ENCODE measurements at regions not wholly inside any gene's neighbourhood (a gene's known extent, or its start where the extent isn't known, plus 50 kb on each side); places are given as distances from the start of the nearest gene placed in this dataset.

GRCh38 chr2:150303281-150303680 lies 184.2 kb downstream of the RND3 start:
- DNase-seq: no peak
- Histone ChIP-seq H2AFZ (no peak overlapping the region), H3K4me1 (replicated peaks; ENCODE audit: insufficient read depth) (no peaks in the 10 kb centered on the region), H3K27ac (no peak overlapping the region), H3K9me3 (ENCODE audit: insufficient read depth, low read depth) (peaks cover 6% of the 10 kb centered on the region; the same call in 1 of the 2 replicates), H3K27me3 (ENCODE audit: insufficient read depth, low read depth) (no peaks in the 10 kb centered on the region), H3K4me2 (no peak overlapping the region), H4K20me1 (ENCODE audit: insufficient read depth) (no peaks in the 10 kb centered on the region), H3K4me3 (no peak overlapping the region), H3K36me3 (ENCODE audit: low read depth) (no peaks in the 10 kb centered on the region), H3K79me2 (ENCODE audit: low read depth) (no peaks in the 10 kb centered on the region), H3K9me2 (ENCODE audit: insufficient read depth) (no peaks in the 10 kb centered on the region; the same call in 1 of the 2 replicates), H3F3A (ENCODE audit: insufficient read depth, low read depth) (no peaks in the 10 kb centered on the region)
- intact Hi-C loops (cut with micrococcal nuclease; ENCODE audit: unreplicated experiment): no loop called here
- no peak for TF ChIP-seq EZH2 (IDR thresholded peaks at IDR 0.05; ENCODE audit: low read depth)
- no peak for TF ChIP-seq CTCF (conservative IDR thresholded peaks at IDR 0.05)
- POLR2A ChIA-PET (ENCODE audit: unreplicated experiment): no interaction called here
- BruUV-seq (replicated peaks): no TSS peak
- CTCF ChIA-PET: no interaction called here

- no peaks in the 10 kb centered on the region for H3K79me2 ChIP-seq (ENCODE audit: low read depth)
- H3K4me1 ChIP-seq (replicated peaks; ENCODE audit: insufficient read depth): no peaks in the 10 kb centered on the region
- H4K20me1 ChIP-seq (ENCODE audit: insufficient read depth): no peaks in the 10 kb centered on the region
- intact Hi-C loops (cut with micrococcal nuclease; ENCODE audit: unreplicated experiment): no loop called here
- no peak overlapping the region for H3K4me3 ChIP-seq
- H3K36me3 ChIP-seq (ENCODE audit: low read depth): no peaks in the 10 kb centered on the region
- ChIA-PET POLR2A (ENCODE audit: unreplicated experiment) (no interaction called here), CTCF (no interaction called here)
- BruUV-seq (replicated peaks): no TSS peak
- no peak overlapping the region for H3K4me2 ChIP-seq
- no peaks in the 10 kb centered on the region for H3K9me2 ChIP-seq (ENCODE audit: insufficient read depth)
- peaks cover 6% of the 10 kb centered on the region; the same call in 1 of the 2 replicates for H3K9me3 ChIP-seq (ENCODE audit: insufficient read depth, low read depth)
- TF ChIP-seq EZH2 (IDR thresholded peaks at IDR 0.05; ENCODE audit: low read depth) (no peak), CTCF (conservative IDR thresholded peaks at IDR 0.05) (no peak)
- no peaks in the 10 kb centered on the region for H3F3A ChIP-seq (ENCODE audit: insufficient read depth, low read depth)
- no peaks in the 10 kb centered on the region for H3K27me3 ChIP-seq (ENCODE audit: insufficient read depth, low read depth)
- no peak for DNase-seq
- H3K27ac ChIP-seq: no peak overlapping the region
- no peak overlapping the region for H2AFZ ChIP-seq
Measured at GRCh38 chr2:150298571-150299305, 188.7 kb downstream of the RND3 start.

GRCh38 chr2:150296770-150297546 lies 190.5 kb downstream of the RND3 start:
- intact Hi-C loops (cut with micrococcal nuclease; ENCODE audit: unreplicated experiment): no loop called here
- TF ChIP-seq CTCF (conservative IDR thresholded peaks at IDR 0.05) (no peak), EZH2 (IDR thresholded peaks at IDR 0.05; ENCODE audit: low read depth) (no peak)
- no peaks in the 10 kb centered on the region for H3F3A ChIP-seq (ENCODE audit: insufficient read depth, low read depth)
- no TSS peak for BruUV-seq (replicated peaks)
- ChIA-PET CTCF (no interaction called here), POLR2A (ENCODE audit: unreplicated experiment) (no interaction called here)
- DNase-seq: no peak
- no peaks in the 10 kb centered on the region for H4K20me1 ChIP-seq (ENCODE audit: insufficient read depth)
- H2AFZ ChIP-seq: no peak overlapping the region
- H3K4me1 ChIP-seq (replicated peaks; ENCODE audit: insufficient read depth): no peaks in the 10 kb centered on the region
- no peaks in the 10 kb centered on the region for H3K36me3 ChIP-seq (ENCODE audit: low read depth)
- H3K27ac ChIP-seq: no peak overlapping the region
- no peak overlapping the region for H3K4me2 ChIP-seq
- H3K9me3 ChIP-seq (ENCODE audit: insufficient read depth, low read depth): no peaks in the 10 kb centered on the region
- no peaks in the 10 kb centered on the region for H3K9me2 ChIP-seq (ENCODE audit: insufficient read depth)
- H3K4me3 ChIP-seq: no peak overlapping the region
- no peaks in the 10 kb centered on the region for H3K27me3 ChIP-seq (ENCODE audit: insufficient read depth, low read depth)
- H3K79me2 ChIP-seq (ENCODE audit: low read depth): no peaks in the 10 kb centered on the region

Measured in PC-9 (cell line).